EL (cell line): ENCODE measurements at regions not wholly inside any gene's neighbourhood (a gene's known extent, or its start where the extent isn't known, plus 50 kb on each side); places are given as distances from the start of the nearest gene placed in this dataset.

Experiments used
- DNase-seq: peaks from one replicate; pipeline ENCODE4 v3.0.0-alpha.2; 2016

DNA sequence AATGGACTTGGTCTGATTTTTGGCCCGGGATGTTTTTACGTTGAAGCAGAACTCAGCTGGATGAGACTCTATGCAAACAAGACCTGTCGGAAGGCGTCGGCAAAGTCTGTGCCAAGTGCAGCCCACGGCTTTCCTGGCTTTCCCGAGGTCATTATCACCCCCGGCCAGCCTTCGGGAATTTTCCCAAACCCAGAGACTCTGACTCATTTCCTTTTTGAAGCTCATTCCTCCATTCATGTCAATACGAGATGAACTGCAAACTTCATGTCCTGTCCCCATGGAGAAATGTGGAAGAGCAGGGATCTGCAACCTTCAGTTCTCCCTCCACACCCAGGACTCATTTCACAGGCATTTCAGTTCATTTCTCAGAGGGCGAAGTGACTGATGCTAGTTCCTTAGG lies 95.3 kb downstream of the IRX2 start:
- DNase-seq = no peak

DNA sequence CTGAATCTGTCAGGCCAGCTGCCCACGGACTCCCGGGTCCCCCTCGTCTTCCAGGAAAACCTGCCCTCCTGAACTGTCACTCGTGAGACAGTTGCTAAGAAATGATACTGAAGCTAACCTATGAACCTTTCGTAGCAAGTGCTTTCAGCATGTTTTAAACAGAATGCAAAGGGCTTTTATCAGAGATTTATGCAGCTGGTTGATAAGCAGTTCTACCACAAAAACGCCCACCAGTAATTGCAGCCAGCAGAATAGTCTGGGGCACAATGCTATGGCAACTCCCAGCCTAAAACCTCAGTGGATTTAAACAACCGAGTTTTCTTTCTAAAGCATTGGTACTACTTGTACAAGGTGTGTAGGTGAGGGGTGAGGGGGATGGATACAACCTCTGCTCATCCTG lies 97.5 kb downstream of the IRX2 start:
- no peak for DNase-seq

DNA sequence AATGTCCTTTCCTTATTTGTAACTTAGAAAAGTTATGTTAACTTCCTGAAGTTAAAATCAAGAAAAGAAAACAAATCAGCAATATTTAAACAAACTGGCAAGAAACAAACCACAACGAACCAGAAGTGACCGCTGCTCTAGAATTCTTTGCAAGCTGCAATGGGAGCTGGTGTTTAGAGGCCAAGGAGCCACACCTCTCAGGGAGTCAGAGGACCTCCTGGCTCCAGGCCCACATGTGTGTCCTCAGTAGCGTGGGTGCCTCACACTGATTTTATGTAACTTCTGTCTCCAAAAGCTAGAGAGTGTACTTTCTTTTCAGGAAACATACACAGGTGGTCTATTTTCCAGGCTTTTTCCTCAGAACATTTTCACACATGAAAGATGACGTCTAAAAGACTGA lies 100.4 kb downstream of the IRX2 start:
- no peak for DNase-seq

DNA sequence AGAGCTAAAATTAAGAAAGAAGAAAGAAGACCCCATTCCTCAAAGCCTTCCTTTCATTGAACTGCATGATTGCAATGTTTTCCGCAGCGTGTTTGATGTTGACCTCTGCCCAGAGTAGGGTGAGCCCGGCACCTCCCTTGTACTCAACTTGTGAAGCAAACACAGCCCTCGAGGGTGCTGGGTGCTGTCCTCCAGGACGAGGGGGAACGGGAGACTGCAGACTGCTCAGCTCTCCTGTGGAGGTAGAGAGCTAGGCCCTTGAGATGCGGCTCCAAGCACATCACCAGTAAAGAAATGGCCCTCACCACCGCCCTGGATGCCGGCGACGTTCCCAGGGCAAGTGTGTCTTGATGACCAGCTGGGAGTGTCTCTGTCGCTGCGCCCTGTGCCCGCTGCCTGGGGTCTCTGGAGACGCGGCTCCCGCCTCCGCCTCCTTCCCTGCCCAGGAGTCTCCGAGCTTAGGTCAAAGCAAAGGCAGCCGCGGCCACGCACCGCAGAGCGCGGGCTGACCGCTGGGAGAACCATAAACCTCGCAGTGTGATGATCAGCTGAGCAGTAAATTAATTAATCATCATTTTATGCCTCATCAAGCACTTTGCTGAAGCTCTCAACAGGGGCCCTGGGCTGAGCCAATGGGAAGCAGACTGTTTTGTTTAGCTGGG lies 108.7 kb downstream of the IRX2 start:
- no peak for DNase-seq

DNA sequence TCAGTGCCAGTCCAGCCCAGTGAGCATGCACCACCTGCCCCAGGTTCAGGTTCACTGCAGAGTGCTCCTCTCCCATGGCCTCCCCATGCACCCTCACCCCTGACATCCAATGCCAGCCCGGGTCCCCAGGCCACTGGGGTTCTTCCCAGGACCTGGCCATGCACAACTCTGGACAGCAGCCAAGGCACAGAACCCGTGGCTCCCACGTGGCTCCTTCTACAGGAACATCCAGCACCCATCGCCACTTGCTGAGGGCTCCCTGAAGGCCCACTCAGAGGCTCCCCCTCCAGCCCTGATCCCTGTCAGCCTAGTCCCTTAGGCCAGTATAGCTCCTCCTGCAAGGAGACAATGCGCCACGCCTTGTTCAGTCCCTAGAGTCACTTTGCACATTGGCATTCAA lies 110.8 kb downstream of the IRX2 start:
- DNase-seq = no peak

DNA sequence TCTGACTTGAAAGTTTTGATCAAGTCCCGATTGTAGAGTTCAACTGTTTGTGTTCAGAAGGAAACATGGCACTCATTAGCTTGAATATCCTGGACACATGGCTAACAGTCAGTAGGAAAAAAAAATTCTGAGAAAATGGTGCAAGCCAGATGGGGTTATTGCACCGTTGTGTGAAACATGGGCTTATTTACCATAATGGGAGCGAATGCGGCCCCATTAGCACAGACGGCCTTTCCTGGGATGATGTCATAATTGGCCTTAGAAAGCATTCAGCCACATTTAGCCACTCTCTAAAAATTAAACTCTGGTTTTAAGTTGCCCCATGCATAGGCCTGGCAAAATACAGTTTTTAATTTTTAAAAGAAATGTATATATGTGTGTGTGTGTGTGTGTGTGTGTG lies 112.1 kb downstream of the IRX2 start:
- no peak for DNase-seq

DNA sequence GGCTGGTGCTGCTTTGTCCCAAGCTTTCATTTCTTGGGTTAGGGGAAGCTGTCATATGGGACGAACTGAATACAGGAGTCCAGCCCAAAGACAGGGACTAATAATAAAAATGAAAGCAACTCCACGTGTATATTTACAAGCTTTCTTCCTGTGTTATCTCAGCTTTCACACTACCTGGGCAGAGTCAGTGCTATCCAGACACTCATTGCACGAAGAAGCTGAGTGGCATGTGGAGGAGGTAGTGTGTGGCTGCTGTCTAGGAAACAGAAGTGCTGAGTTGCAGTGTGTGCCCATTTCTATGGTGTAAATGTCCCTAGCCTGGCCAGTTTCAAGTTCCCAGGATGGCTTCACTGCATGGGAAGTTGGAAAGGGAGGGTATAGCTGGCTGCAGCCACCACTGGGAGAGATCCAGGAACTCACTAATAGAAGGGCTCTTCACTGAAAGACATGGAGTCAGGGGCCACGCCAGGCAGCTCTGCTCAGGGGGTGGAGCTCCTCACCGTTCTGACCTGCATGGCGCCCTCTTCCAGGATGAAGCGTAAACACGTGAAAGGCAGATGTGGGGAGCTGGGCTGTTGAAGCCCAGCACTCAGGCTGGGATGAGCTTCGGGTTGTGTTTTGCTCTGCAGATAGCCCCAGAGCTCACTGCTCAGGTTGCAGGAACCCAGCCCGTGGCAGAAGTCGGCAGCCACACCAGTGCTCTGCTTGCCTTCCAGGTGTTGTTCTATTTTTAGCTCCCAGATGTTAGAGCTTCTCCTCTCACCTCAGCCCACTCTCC lies 116.9 kb downstream of the IRX2 start:
- no peak for DNase-seq

DNA sequence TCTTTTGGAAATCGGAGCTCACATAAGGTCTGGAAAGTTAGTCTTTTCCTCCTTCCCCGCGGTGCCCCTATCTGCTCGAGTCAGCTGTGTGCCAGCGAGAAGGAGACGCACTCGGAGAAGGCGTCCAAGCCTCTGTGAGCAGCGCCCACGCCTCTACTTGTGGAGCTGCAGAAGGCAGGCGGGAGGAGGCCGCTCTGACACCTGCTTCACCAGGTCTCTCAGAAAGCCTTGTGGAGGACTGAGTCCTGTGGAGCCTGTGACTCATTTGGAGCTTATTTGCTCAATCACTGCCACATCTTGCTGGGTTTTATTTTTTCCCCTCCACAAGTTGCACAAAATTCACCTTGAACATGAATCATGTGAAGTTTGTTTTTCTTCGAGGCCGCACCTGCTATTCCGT lies 117.5 kb downstream of the IRX2 start:
- no peak for DNase-seq

DNA sequence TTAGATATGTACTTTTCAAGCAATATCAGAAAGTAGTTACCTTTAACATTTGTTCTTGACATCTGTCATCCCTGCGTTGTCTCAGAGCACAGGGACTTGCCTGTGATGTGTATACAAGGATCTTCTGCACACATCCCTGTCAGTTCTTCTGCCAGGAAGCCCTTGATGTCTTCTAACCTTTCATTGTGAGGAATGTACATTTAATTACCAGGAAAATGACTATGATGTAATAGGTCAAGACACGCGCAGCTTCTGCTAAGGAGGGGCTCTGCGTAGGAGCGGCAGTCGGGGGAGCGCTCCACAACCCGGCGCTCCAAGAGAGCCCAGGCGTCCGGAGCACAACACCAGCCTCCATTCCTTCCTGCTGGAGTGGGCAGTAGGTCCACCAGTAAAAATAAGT lies 119.7 kb downstream of the IRX2 start:
- no peak for DNase-seq

DNA sequence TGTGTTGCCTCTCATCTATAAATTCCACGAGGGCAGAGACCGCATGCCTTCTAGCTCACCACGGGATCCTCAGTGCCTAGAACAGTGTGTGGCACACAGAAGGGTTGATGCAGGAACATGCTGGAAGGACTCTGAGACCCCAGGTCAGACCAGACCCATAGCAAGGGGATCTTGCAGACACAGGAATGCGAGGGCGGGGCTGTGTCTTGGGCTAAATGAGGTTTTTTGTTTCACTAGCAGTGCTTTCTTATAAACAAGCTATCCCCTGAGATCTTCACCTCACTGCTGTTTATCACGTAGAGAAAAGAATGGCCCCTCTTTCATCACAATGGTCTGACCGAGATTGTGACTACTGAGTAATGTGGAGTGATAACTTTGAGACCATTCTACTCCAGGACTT lies 122.4 kb downstream of the IRX2 start:
- no peak for DNase-seq

DNA sequence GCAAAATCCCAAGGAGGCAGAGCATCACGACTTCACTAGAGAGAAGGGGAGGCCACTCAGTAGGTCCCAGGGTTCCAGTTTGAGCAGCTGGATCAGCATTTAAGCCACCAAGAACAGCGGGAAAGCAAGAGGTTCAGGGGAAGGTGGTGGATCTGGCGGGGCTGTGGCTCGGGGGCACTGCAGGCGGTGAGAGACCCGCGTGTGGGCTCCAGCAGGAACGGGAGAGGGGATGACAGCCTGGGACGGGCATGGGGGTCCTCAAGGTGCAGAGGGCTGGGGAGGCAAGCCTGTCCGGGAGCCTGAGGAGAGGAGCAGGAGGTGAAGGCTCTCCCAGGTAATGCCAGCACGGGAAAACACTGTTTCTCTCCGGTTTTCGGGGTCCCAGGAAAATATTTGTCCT lies 123.6 kb downstream of the IRX2 start:
- no peak for DNase-seq

DNA sequence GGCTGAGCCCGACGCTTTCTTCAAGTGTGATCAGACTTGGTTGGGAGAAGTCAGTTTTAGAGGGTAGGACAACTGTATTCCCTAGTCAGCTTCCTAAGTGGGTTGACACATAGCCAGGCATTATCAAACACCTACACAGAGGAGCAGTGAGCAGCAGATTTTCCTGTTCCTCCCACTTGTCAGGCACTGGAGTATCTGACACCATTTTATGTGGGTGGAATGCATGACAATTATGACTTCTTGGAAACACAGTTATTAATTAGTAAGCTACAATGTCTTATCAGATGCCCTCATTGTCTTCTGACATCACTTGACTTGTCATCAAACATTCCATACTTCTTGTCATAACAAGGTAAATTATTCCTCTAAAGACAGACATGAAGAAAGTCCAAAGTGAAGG lies 124.9 kb downstream of the IRX2 start:
- no peak for DNase-seq

DNA sequence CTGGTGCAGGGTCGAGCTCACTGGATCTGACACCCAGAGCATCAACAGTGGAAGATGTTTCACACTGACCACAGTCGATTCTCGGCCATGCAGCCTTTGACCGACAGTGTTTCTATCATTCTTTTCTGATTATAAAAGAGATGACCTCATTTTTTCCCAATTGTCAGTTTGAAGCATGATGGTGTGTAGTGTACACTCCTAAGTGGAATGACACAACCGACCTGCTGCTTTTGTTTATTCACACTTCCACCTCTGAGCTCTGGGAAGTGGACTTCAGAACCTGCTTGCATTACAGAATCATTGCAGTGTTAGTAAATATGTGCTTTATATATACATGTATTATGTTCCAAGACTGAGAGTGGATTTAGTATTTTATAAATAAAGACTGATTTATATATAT lies 128.6 kb downstream of the IRX2 start:
- no peak for DNase-seq

DNA sequence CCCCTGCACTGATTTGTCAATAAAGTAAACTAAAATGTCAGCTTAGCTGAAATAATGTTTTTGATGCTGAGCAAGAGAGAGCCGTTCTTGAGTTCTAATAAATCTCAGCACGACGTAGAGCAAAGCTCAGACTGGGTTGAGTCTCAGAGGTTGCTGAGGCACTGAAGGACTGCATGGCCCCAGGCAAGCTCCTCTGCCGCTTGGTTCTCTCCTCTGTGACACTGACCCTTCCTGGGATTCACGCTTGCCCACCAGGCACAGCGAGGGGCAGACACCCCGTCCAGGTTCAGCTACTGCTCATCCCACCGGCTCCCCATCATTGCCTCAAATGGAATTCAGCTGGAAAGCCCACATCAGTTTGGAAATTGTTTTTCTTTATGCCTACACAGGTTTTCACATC lies 129.8 kb downstream of the IRX2 start:
- no peak for DNase-seq

DNA sequence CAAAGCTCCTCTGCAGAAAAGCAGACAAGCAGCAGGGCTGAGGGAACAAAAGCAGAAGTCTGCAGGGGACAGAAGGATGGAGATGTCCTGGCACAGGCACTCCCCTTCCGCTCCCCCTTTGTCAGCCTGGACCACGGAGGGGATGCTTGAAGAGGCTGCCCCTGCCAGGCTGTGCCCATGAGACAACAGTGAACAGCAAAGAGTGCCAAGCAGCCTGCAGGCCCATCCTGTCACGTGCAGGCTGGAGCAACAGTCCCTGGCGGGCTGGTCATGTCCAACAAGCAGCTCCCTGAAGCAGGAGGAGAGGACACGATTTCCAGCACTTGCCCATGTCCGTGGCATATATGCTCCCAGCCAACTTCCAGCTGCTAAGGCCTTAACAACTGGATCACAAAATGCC lies 132.3 kb downstream of the IRX2 start:
- no peak for DNase-seq

DNA sequence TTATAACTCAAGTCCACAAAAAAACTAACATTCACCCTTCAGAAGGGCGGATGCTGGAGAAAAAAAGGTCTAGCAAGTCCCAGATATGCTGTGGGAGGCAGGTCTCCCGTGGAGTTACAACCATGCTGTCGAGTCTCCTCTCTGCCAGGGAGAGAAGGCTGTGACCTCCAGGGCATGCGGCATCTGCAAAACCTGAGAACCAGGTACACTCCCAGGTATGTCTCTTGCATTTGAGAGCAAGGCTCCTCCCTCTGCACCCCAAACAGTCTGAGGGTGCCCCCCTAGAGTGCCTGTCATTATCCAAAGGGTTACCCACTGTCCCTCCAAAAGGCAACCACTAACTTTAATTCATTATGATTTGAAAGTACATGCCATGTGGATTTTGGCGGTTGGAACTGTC lies 134.0 kb downstream of the IRX2 start:
- DNase-seq = no peak

DNA sequence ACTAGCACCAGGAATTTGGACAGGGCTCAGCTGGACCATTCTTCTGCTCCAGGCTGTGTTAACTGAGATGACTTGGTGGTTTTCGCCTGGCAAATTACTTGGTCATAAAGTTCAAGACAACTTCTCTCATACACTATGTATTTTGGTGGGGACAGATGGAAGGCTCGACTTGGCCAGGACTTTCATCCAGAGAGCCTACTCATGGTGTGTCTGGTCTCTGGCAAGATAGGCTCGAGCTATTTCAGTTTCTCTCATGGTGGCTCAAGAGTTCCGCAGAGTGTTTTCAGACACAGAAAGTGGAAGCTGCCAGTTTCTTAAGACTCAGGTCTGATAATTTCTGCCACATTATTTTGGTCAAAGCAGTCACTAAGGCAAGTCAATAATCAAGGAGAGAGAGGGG lies 135.6 kb downstream of the IRX2 start:
- no peak for DNase-seq

DNA sequence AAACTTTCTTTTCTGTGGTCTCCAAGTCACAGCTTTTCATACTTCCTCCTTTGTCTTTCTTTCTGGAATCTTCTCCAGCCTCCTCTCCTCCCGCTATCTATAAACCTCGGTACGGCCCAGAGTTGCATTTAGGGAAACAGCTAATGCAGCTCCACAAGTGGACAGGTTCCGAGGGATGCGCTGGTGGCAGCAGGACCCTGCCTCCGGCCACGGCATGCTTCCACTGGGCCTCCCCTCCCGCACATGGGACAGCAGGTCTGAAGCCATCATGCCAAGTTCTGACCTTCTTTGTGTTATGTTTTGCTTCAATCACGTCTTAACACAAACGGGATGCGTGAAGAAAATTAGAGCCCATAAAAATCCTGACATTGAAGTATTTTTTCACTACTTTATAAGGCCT lies 136.9 kb downstream of the IRX2 start:
- no peak for DNase-seq

DNA sequence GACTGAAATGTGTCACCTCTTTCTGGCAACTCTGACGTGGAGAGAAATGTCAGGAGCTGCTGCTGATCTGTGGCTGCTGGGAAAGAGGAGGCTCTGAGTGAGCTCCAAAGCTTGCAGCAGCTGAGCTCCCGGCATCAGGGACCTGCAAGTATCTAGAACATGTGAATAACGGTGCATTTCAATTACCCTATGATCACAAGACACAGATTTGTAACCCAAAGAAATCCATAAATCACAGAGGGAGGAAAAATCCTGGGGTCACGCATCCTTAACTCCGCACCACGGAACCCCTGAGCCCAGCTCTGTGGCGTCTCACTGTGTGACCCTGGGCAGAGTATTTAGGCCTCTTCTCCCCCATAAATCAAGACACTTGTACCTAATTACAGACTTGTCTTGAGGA lies 139.8 kb downstream of the IRX2 start:
- DNase-seq = no peak

DNA sequence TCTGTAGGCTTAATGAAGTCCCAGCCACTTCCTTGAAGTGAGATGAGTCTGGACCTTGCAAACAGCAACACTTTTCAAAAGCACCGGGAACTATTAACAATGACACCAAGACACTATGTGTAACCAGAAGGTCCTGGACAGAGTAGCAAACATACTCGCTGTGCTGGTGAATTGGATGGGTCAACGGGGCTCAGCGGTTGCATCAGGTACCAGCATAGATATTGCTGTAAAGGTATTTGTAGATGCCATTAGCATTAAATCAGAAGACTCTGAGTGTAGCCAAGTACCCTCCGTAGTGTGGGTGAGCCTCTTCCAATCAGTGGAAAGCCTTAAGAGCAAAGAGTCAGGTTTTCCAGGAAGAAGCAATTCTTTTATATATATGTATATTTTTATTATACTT lies 140.5 kb downstream of the IRX2 start:
- no peak for DNase-seq

DNA sequence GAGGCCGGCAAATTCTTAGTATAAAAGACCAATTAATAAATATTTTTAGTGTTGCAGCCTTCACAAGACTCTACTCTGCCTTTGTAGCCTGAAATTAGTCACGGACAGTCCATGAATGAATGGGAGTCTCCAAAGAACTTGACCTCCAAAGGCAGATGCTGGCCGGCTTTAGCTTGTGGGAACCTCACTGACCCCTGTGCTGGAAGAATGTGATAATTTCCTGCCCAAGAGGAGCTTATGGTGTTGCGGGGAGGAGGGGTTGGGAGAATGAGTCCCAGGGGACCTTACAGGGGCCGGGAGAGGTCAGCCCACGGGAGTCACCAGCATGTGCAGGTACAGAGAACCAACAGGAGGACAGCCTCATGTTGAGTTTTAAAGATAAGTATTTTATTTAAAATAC lies 143.1 kb downstream of the IRX2 start:
- DNase-seq = no peak

DNA sequence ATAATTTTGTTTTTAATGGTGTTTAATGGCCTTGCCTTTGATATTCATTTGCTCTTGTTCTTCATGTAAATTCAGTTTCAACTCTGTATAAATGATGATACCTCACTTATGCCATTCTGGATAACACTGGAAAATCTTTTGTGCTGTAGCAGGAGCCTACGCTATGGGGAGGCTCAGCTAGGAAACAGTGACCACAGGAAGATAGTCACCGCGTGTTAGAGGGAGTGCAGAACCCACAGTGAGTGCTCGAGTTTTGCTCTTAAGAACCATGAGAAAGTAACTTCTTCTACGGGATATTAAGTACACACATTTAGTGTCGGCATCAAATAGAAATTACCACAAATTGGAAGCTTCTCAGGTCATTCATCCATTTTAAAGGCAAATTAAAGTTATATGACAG lies 143.9 kb downstream of the IRX2 start:
- no peak for DNase-seq

DNA sequence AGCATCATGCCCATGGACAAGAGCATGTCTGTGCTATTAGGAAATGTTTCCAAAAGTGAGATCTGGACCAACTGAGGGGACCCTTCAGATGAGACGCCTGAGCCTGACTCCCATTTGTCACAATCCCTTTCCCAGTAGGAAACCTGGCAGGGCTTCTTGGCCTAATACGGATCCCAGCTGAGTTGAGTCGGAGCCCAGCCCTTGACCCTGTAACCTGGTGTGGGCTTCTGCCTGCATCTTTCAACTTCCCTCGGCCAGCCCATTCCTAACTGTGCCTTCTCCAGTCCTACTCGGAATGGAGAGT lies 148.3 kb downstream of the IRX2 start:
- no peak for DNase-seq

DNA sequence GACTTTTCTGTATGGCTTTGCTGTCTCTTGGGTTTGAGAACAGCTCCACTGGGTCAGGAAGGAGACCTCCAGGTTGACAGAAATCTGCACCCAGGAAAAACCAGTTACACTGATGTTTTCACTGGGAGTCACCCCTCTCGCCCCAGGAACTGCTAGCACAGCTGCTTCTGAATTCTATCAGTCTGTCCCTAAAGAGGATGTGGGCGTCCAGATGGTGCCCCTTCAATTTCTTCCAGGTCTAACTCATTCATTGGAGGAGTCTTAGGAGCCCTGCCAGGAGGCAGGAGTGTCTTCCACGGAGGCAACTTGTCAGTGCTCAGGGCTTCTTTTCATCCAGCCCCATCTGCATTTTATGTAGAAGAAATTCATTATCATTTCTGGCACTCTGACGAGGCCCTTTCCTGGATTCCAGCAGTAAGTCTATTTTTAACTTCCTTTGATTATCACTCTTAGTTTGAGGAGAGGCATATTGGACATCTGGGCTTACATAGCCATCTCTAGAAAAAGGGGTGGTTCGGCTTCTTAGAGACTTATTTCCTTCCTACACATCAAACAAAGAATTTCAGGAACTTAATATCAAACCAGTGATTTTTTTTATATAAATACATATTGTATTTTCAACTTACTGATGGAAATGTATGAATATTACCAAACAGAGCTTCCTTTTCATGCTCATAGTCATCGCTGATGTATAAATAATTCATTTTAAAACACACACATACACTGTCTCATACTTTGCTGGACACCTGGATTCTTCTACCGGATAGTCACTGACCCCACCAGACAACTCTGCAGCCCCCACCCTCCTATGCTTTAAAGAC lies 148.8 kb downstream of the IRX2 start:
- no peak for DNase-seq
